ENCODE measurements at regions not wholly inside any gene's neighbourhood (a gene's known extent, or its start where the extent isn't known, plus 50 kb on each side); places are given as distances from the start of the nearest gene placed in this dataset.

GRCh38 chr18:54031243-54031642 is 193.2 kb downstream of the MBD2 start:
- H3K36me3 Mint-ChIP-seq (ENCODE audit: insufficient read depth in 1 of 3, low read depth in 3 of 3), result no peaks in the 10 kb centered on the region
- H3K4me3 Mint-ChIP-seq, result no peak overlapping the region
- Histone ChIP-seq H2BK15ac (ENCODE audit: low read depth, low read length) (no peak overlapping the region), H3K56ac (ENCODE audit: insufficient read length, low read depth, low read length) (no peak overlapping the region), H2BK120ac (ENCODE audit: low read depth, low read length, poor library complexity, severe bottlenecking) (no peak overlapping the region), H2AFZ (ENCODE audit: low read length) (no peak overlapping the region), H3K79me1 (ENCODE audit: insufficient read depth, low read depth, low read length, poor library complexity, severe bottlenecking) (no peaks in the 10 kb centered on the region), H3K27me3 (ENCODE audit: insufficient read depth, low read length) (no peaks in the 10 kb centered on the region), H3K9me3 (ENCODE audit: control insufficient read depth, low read depth, low read length) (no peaks in the 10 kb centered on the region), H3K79me2 (ENCODE audit: insufficient read depth, low read length) (no peaks in the 10 kb centered on the region), H2AK5ac (ENCODE audit: insufficient read length, low read length) (no peak overlapping the region), H3K4me1 (ENCODE audit: insufficient read depth, low read length) (no peaks in the 10 kb centered on the region), H4K91ac (ENCODE audit: insufficient read length, low read depth, low read length) (no peak overlapping the region), H3K14ac (ENCODE audit: insufficient read depth, low read length) (no peak overlapping the region), H3K23ac (ENCODE audit: insufficient read length, low read depth, low read length) (no peak overlapping the region), H3K27ac (ENCODE audit: insufficient read length, low read depth, low read length) (no peak overlapping the region), H4K8ac (replicated peaks; ENCODE audit: insufficient read length, low read depth, low read length) (no peak overlapping the region), H3K9ac (ENCODE audit: extremely low read depth, insufficient read length, low read length) (no peak overlapping the region), H3K23me2 (ENCODE audit: insufficient read length, low read depth, low read length, poor library complexity, severe bottlenecking) (no peaks in the 10 kb centered on the region), H3K4ac (ENCODE audit: low read depth, low read length) (no peak overlapping the region), H2BK5ac (ENCODE audit: insufficient read length, low read length) (no peak overlapping the region), H2BK12ac (ENCODE audit: insufficient read length, low read depth, low read length) (no peak overlapping the region), H3K18ac (ENCODE audit: insufficient read length, low read depth, low read length) (no peak overlapping the region), H4K5ac (ENCODE audit: insufficient read length, low read depth, low read length) (no peak overlapping the region), H3T11ph (ENCODE audit: low read length) (no peak overlapping the region), H4K20me1 (ENCODE audit: control insufficient read depth, insufficient read depth, insufficient read length) (no peaks in the 10 kb centered on the region), H2BK20ac (ENCODE audit: low read depth, low read length, poor library complexity, severe bottlenecking) (no peak overlapping the region), H3K4me2 (ENCODE audit: insufficient read depth, insufficient read length, low read length) (no peak overlapping the region)
- DNase-seq, result no peak
- H3K9me3 Mint-ChIP-seq, result no peaks in the 10 kb centered on the region
- no peak for TF ChIP-seq CTCF (conservative IDR thresholded peaks at IDR 0.05)
- H3K27ac Mint-ChIP-seq, result no peak overlapping the region
- no peaks in the 10 kb centered on the region for H3K27me3 Mint-ChIP-seq (ENCODE audit: low read depth)
- H3K4me1 Mint-ChIP-seq, result peaks cover 10 to 11% of the 10 kb centered on the region in 2 experiments

Data from H9 (cell line).